ENCODE measurements at regions not wholly inside any gene's neighbourhood (a gene's known extent, or its start where the extent isn't known, plus 50 kb on each side); places are given as distances from the start of the nearest gene placed in this dataset.

DNA sequence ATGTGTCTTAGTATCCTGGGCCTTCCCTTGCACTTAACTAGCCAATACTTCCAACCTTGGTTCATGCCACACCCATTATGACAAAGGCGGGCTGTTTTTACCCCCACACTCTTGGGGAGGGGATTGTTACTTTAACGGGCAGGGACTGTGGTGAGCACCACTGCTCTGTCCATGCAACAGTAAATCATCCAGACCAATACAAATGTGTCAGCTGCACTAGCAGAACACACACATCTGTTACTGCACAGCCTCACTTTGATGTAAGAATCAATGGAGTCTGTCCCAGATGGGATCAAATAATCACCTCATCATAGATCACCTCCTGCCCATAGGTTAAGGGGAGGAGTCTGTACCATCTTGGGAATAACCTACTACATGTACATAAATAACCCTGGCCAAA is 58.1 kb downstream of the NPAP1 start:
- TF ChIP-seq CTCF (IDR thresholded peaks at IDR 0.05; ENCODE audit: insufficient read depth, low read length, poor library complexity, severe bottlenecking), result no peak
- TF ChIP-seq EZH2phosphoT487 (conservative IDR thresholded peaks at IDR 0.05; ENCODE audit: low read length), result no peak

Data from SU-DHL-6 (cell line).